K562 (cell line): ENCODE measurements at regions not wholly inside any gene's neighbourhood (a gene's known extent, or its start where the extent isn't known, plus 50 kb on each side); places are given as distances from the start of the nearest gene placed in this dataset.

Experiments
- ATAC-seq: fragments of 200-7000 bp; cut with Tn5 transposase; 3 replicates; pipeline ENCODE4 v1.9.1; 2020; ENCODE audit warnings: moderate library complexity
- BruUV-seq: library from RNA; stranded (reverse); fragments of 400-500 nt; replicated peaks from 2 replicates; lab custom pipeline; 2021; lab: Mats Ljungman, UMichigan
- CTCF ChIA-PET: fragments of 300-600 bp; formaldehyde crosslinking; extraction: SDS; loops from one replicate; lab custom pipeline; 2021; ENCODE audit warnings: low intra/inter-chr PET ratio; lab: Yijun Ruan, JAX
- POLR2A ChIA-PET: fragments of 300-600, 350-650 bp; sonication (Branson Sonifier 250); formaldehyde crosslinking; extraction: SDS; loops from one replicate; lab custom pipeline; 2021; ENCODE audit warnings: antibody characterized with exemption, inconsistent platforms; lab: Yijun Ruan, JAX
- DNase-seq, 4 experiments: peaks; one replicate each; pipeline versions ENCODE4 v3.0.0 to v3.0.0-alpha.2; 2011 to 2018; ENCODE audit warnings: low spot score in 3 of 4, mixed read lengths in 3 of 4; ENCODE audit errors: extremely low read depth in 1 of 4
- FAIRE-seq: peaks from 2 replicates; lab custom pipeline; 2011; peaks lifted over from hg19 to GRCh38; lab: Jason Lieb, UNC
- H2AFZ ChIP-seq: 2 replicates; pipeline ENCODE4 v1.6.0; 2011; ENCODE audit warnings: low read depth, low read length, control low read depth, inconsistent platforms
- H3K27ac ChIP-seq: fragments of 200-600 bp; 3 replicates; pipeline ENCODE4 v1.8.0; 2011; ENCODE audit warnings: low read depth, mild to moderate bottlenecking, control low read depth, inconsistent platforms, low read length, moderate library complexity, mixed read lengths; ENCODE audit errors: extremely low read depth
- H3K27me3 ChIP-seq, 2 experiments: fragments of 300-600 bp in 1 of 2; 2 replicates in 1 of 2; 3 replicates in 1 of 2; pipeline versions ENCODE4 v1.6.0 to v1.8.0; 2011; ENCODE audit warnings: inconsistent platforms in 2 of 2, low read length in 2 of 2, mild to moderate bottlenecking in 1 of 2, mixed read lengths in 1 of 2, moderate library complexity in 1 of 2; ENCODE audit not compliant: control insufficient read depth in 2 of 2, insufficient read depth in 2 of 2
- H3K36me3 ChIP-seq: fragments of 300-600 bp; 3 replicates; pipeline ENCODE4 v1.8.0; 2011; ENCODE audit warnings: mild to moderate bottlenecking, low read length, inconsistent platforms; ENCODE audit not compliant: control insufficient read depth, insufficient read depth
- H3K4me1 ChIP-seq, 2 experiments: fragments of 200-600 bp in 1 of 2; replicated peaks in 1 of 2; 2 replicates in 1 of 2; 3 replicates in 1 of 2; pipeline versions ENCODE4 v1.5.1 to v1.8.0; 2011; ENCODE audit warnings: inconsistent platforms in 2 of 2, low read length in 2 of 2, mild to moderate bottlenecking in 1 of 2, mixed read lengths in 1 of 2, moderate library complexity in 1 of 2; ENCODE audit not compliant: control insufficient read depth in 2 of 2, insufficient read depth in 2 of 2
- H3K4me2 ChIP-seq: 2 replicates; pipeline ENCODE4 v1.6.1; 2011; ENCODE audit warnings: low read length, control low read depth, inconsistent platforms, mixed read lengths; ENCODE audit not compliant: insufficient read depth
- H3K4me3 ChIP-seq: fragments of 200-600 bp; sonication (generic), shearing (Covaris generic); 2 replicates; pipeline ENCODE4 v1.5.1; 2016; ENCODE audit warnings: control low read depth, inconsistent platforms
- H3K79me2 ChIP-seq: fragments of 200-600 bp; 3 replicates; pipeline ENCODE4 v1.8.0; 2011; ENCODE audit warnings: low read length, inconsistent platforms; ENCODE audit not compliant: control insufficient read depth, insufficient read depth
- H3K9ac ChIP-seq, 2 experiments: 2 replicates each; pipeline versions ENCODE4 v1.6.0 to v1.6.1; 2011; ENCODE audit warnings: low read depth in 2 of 2, low read length in 2 of 2, control low read depth in 1 of 2, inconsistent platforms in 1 of 2, mild to moderate bottlenecking in 1 of 2, mixed read lengths in 1 of 2; ENCODE audit not compliant: insufficient read depth in 1 of 2
- H3K9me1 ChIP-seq: one replicate; pipeline ENCODE4 v1.6.0; 2011; ENCODE audit warnings: inconsistent platforms, mild to moderate bottlenecking, low read length, moderate library complexity; ENCODE audit not compliant: control insufficient read depth, insufficient read depth
- H3K9me3 ChIP-seq: replicated peaks from 2 replicates; pipeline ENCODE4 v1.5.1; 2011; ENCODE audit warnings: low read depth, low read length, inconsistent platforms; ENCODE audit not compliant: control insufficient read depth, insufficient read depth
- H4K20me1 ChIP-seq: replicated peaks from 2 replicates; pipeline ENCODE4 v1.6.1; 2011; ENCODE audit warnings: low read length, inconsistent platforms, mixed read lengths; ENCODE audit not compliant: control insufficient read depth, insufficient read depth
- CBX1 ChIP-seq: sonication (generic); IDR thresholded peaks from 2 replicates; pipeline ENCODE4 v1.6.1; 2016; ENCODE audit warnings: antibody characterized with exemption, low read depth, mild to moderate bottlenecking
- CEBPB ChIP-seq: fragments of 450-650 bp; IDR thresholded peaks from 2 replicates; pipeline ENCODE4 v1.6.1; 2016; ENCODE audit warnings: missing genetic modification characterization, missing compliant biosample characterization
- CLOCK ChIP-seq: fragments of 250-450 bp; sonication (Bioruptor Pico); IDR thresholded peaks from 2 replicates; pipeline ENCODE4 v1.4.0; 2020; ENCODE audit warnings: mild to moderate bottlenecking, moderate library complexity, borderline replicate concordance
- GTF2A2 ChIP-seq: IDR thresholded peaks from 2 replicates; pipeline ENCODE4 v1.6.1; 2016; ENCODE audit warnings: mild to moderate bottlenecking, missing genetic modification characterization, missing compliant biosample characterization
- KLF1 ChIP-seq: fragments of 450-650 bp; IDR thresholded peaks from 2 replicates; pipeline ENCODE4 v1.6.1; 2016; ENCODE audit warnings: missing genetic modification characterization, missing compliant biosample characterization
- MAFG ChIP-seq: fragments of 450-650 bp; conservative IDR thresholded peaks from 2 replicates; pipeline ENCODE4 v1.6.1; 2016; ENCODE audit warnings: missing genetic modification characterization, missing compliant biosample characterization
- PBX2 ChIP-seq, 2 experiments: IDR thresholded peaks in 1 of 2; conservative IDR thresholded peaks in 1 of 2; 2 replicates each; pipeline ENCODE4 v1.6.1; 2016; ENCODE audit warnings: low read depth in 2 of 2, mild to moderate bottlenecking in 1 of 2, missing compliant biosample characterization in 1 of 2, missing genetic modification characterization in 1 of 2, moderate library complexity in 1 of 2
- POLR2A ChIP-seq: fragments of 450-650 bp; conservative IDR thresholded peaks from 2 replicates; pipeline ENCODE4 v1.6.1; 2016
- SAFB2 ChIP-seq: fragments of 200-400 bp; formaldehyde crosslinking; IDR thresholded peaks from 2 replicates; pipeline ENCODE4 v1.6.1; 2018; ENCODE audit warnings: borderline replicate concordance, low read length, low read depth, moderate library complexity; ENCODE audit not compliant: severe bottlenecking
- ZBTB26 ChIP-seq: fragments of 450-650 bp; formaldehyde crosslinking; IDR thresholded peaks from 2 replicates; pipeline ENCODE4 v1.4.0; 2022; ENCODE audit warnings: missing genetic modification characterization
- ZBTB8A ChIP-seq: fragments of 450-650 bp; IDR thresholded peaks from 2 replicates; pipeline ENCODE4 v1.6.1; 2018; ENCODE audit warnings: mild to moderate bottlenecking, moderate library complexity; ENCODE audit not compliant: partially characterized antibody
- ZNF41 ChIP-seq: fragments of 250-450 bp; sonication (Bioruptor Pico); conservative IDR thresholded peaks from 2 replicates; pipeline ENCODE4 v1.4.0; 2020; ENCODE audit warnings: mild to moderate bottlenecking
- WGBS: fragments of 100-300 bp; shearing (Covaris generic); methylation state at CpG from one replicate; pipeline ENCODE4 v1.1.6; 2016; ENCODE audit warnings: low coverage, mixed read lengths; ENCODE audit not compliant: insufficient coverage; ENCODE audit errors: missing lambda C conversion rate; 5-methylcytosine and 5-hydroxymethylcytosine counted together
- in situ Hi-C: fragments of 300-500 bp; cut with MboI; formaldehyde crosslinking; loops from 4 replicates; pipeline ENCODE4 v1.15.0; 2018; ENCODE audit warnings: inconsistent platforms, mixed read lengths
- intact Hi-C: fragments of 100-400 bp; cut with micrococcal nuclease; formaldehyde crosslinking; loops from 2 replicates; pipeline ENCODE4 v1.14.2; 2022

DNA sequence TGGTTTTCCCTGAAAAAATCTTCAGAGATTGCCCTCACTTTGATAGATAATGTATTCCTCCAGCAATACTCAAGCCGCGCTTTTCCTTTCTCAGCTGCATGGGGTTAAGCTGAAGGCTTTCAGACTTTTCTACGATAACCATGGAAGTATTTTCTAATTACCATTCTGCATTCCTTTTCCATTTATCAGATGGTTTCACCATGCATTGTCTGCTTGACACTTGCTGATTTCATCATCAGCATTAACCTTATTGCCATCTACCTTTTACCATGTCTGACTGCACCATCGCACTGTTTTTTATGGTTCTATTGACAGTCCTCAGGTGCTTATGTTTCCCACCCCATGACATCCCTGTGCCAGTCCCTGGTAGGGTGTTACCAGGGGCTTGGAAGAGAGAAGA is 91.6 kb downstream of the DMAC1 start:
- intact Hi-C loops, result no loop called here
- Histone ChIP-seq H3K9ac (no peak overlapping the region), H3K79me2 (no peaks in the 10 kb centered on the region), H3K27ac (no peak overlapping the region), H3K9me3 (no peaks in the 10 kb centered on the region), H3K4me1 (no peaks in the 10 kb centered on the region), H3K4me2 (no peak overlapping the region), H3K4me3 (no peak overlapping the region), H3K36me3 (no peaks in the 10 kb centered on the region), H3K9me1 (no peaks in the 10 kb centered on the region), H3K27me3 (no peaks in the 10 kb centered on the region), H4K20me1 (no peaks in the 10 kb centered on the region), H2AFZ (no peak overlapping the region)
- DNase-seq, result no peak
- no peak for FAIRE-seq
- 5% methylated on average over 4 of the region's 4 CpGs for WGBS
- no TSS peak for BruUV-seq
- in situ Hi-C loops, result no loop called here
- POLR2A ChIA-PET, result no interaction called here
- TF ChIP-seq CLOCK (CRISPR knock-in tag) (no peak), CEBPB (tag) (no peak), POLR2A (no peak), ZBTB26 (CRISPR knock-in tag) (no peak), ZBTB8A (no peak), CBX1 (no peak), ZNF41 (CRISPR knock-in tag) (no peak), KLF1 (no peak), SAFB2 (no peak), GTF2A2 (tag) (no peak), PBX2 (CRISPR knock-in tag; IDR thresholded peaks at IDR 0.05; ENCODE audit: low read depth) (no peak), PBX2 (tag; conservative IDR thresholded peaks at IDR 0.05; ENCODE audit: low read depth) (no peak), MAFG (tag) (no peak)
- CTCF ChIA-PET, result no interaction called here
- no peak for ATAC-seq
